A549 (cell line): ENCODE measurements at regions not wholly inside any gene's neighbourhood (a gene's known extent, or its start where the extent isn't known, plus 50 kb on each side); places are given as distances from the start of the nearest gene placed in this dataset.

Experiments used
- ATAC-seq, 2 experiments: fragments of 200-7000 bp in 1 of 2; fragments of >200 bp in 1 of 2; cut with Nextera tagmentation in 1 of 2; cut with Tn5 transposase in 1 of 2; 3 replicates each; pipeline versions ENCODE4 v1.8.0 to v1.9.1; 2018 to 2020; ENCODE audit warnings: mild to moderate bottlenecking in 1 of 2, moderate library complexity in 1 of 2
- CTCF ChIA-PET: fragments of 300-600 bp; sonication (Branson Sonifier 250); formaldehyde crosslinking; extraction: SDS; loops from one replicate; lab custom pipeline; 2021; ENCODE audit warnings: antibody characterized with exemption, inconsistent platforms; lab: Yijun Ruan, JAX
- POLR2A ChIA-PET: fragments of 350-600 bp; formaldehyde crosslinking; extraction: SDS; loops from one replicate; lab custom pipeline; 2021; ENCODE audit warnings: antibody characterized with exemption, inconsistent platforms; lab: Yijun Ruan, JAX
- DNase-seq, 2 experiments: peaks; one replicate each; pipeline versions ENCODE4 v3.0.0 to v3.0.0-alpha.2; 2011 to 2016; ENCODE audit warnings: low read depth in 1 of 2, low spot score in 1 of 2
- FAIRE-seq: peaks from 2 replicates; lab custom pipeline; 2011; peaks lifted over from hg19 to GRCh38; lab: Jason Lieb, UNC
- H3K27ac ChIP-seq, 2 experiments: fragments of >200 bp; sonication (Bioruptor Twin); formaldehyde crosslinking; 3 replicates each; pipeline ENCODE4 v1.5.1; 2016 to 2017
- H3K4me1 ChIP-seq: fragments of >200 bp; sonication (Bioruptor Twin); formaldehyde crosslinking; 3 replicates; pipeline ENCODE4 v1.6.1; 2016
- H3K4me2 ChIP-seq: fragments of >200 bp; sonication (Bioruptor Twin); formaldehyde crosslinking; 3 replicates; pipeline ENCODE4 v1.6.1; 2016
- H3K4me3 ChIP-seq: fragments of >200 bp; sonication (Bioruptor Twin); formaldehyde crosslinking; 3 replicates; pipeline ENCODE4 v1.5.1; 2016
- H3K9me3 ChIP-seq: fragments of >200 bp; sonication (Bioruptor Twin); formaldehyde crosslinking; 3 replicates; pipeline ENCODE4 v1.6.1; 2016
- BHLHE40 ChIP-seq: IDR thresholded peaks from 2 replicates; pipeline ENCODE4 v1.6.1; 2012; ENCODE audit warnings: low read depth, low read length, inconsistent platforms
- CBX2 ChIP-seq: fragments of 200-600 bp; sonication (generic); IDR thresholded peaks from 2 replicates; pipeline ENCODE4 v1.6.1; 2016; ENCODE audit warnings: low read depth, mild to moderate bottlenecking, borderline replicate concordance
- CEBPB ChIP-seq, 2 experiments: fragments of >200 bp in 1 of 2; sonication (Bioruptor Twin) in 1 of 2; formaldehyde crosslinking in 1 of 2; IDR thresholded peaks; 2 replicates each; pipeline ENCODE4 v1.6.1; 2012 to 2016
- CHD4 ChIP-seq: fragments of 200-600 bp; sonication (generic); IDR thresholded peaks from 2 replicates; pipeline ENCODE4 v1.6.1; 2016; ENCODE audit warnings: antibody characterized with exemption, mild to moderate bottlenecking, borderline replicate concordance
- EHMT2 ChIP-seq: fragments of 200-600 bp; sonication (generic); IDR thresholded peaks from 2 replicates; pipeline ENCODE4 v1.6.1; 2016; ENCODE audit warnings: antibody characterized with exemption, low read depth, mild to moderate bottlenecking, moderate library complexity
- FOXS1 ChIP-seq: fragments of 250-450 bp; sonication (Bioruptor Pico); IDR thresholded peaks from 2 replicates; pipeline ENCODE4 v1.5.0; 2020; ENCODE audit warnings: mild to moderate bottlenecking, moderate library complexity
- HDAC2 ChIP-seq: fragments of 200-600 bp; sonication (generic); IDR thresholded peaks from 2 replicates; pipeline ENCODE4 v1.6.1; 2016
- HOXB13 ChIP-seq: fragments of 250-450 bp; sonication (Bioruptor Pico); IDR thresholded peaks from 2 replicates; pipeline ENCODE4 v1.5.0; 2020; ENCODE audit warnings: low read depth, mild to moderate bottlenecking, moderate library complexity
- HOXB5 ChIP-seq: fragments of 250-450 bp; sonication (Bioruptor Pico); IDR thresholded peaks from 2 replicates; pipeline ENCODE4 v1.5.0; 2020; ENCODE audit warnings: mild to moderate bottlenecking, moderate library complexity
- JUNB ChIP-seq: fragments of >200 bp; sonication (Bioruptor Twin); formaldehyde crosslinking; IDR thresholded peaks from 2 replicates; pipeline ENCODE4 v1.6.1; 2016
- MYC ChIP-seq: IDR thresholded peaks from 2 replicates; pipeline ENCODE4 v1.6.1; 2012; ENCODE audit warnings: mild to moderate bottlenecking, inconsistent platforms, low read length, improper control_type of control experiment, borderline replicate concordance
- NFE2L2 ChIP-seq: fragments of 150-350 bp; conservative IDR thresholded peaks from 2 replicates; pipeline ENCODE4 v1.6.1; 2014; ENCODE audit warnings: low read length
- NPAS2 ChIP-seq: fragments of 250-450 bp; sonication (Bioruptor Pico); IDR thresholded peaks from 2 replicates; pipeline ENCODE4 v1.8.0; 2022; ENCODE audit warnings: mild to moderate bottlenecking, moderate library complexity, borderline replicate concordance
- NR3C1 ChIP-seq: fragments of >200 bp; sonication (Bioruptor Twin); formaldehyde crosslinking; IDR thresholded peaks from 3 replicates; pipeline ENCODE4 v1.6.1; 2017
- PHF8 ChIP-seq: fragments of 200-600 bp; sonication (generic); IDR thresholded peaks from 2 replicates; pipeline ENCODE4 v1.6.1; 2016; ENCODE audit warnings: low read depth, mild to moderate bottlenecking, antibody characterized with exemption, moderate library complexity, borderline replicate concordance
- POLR2AphosphoS2 ChIP-seq: conservative IDR thresholded peaks from 2 replicates; pipeline ENCODE4 v1.6.1; 2012; ENCODE audit warnings: low read length, improper control_type of control experiment, inconsistent platforms
- RCOR1 ChIP-seq: fragments of 150-350 bp; IDR thresholded peaks from 2 replicates; pipeline ENCODE4 v1.6.1; 2014; ENCODE audit warnings: antibody characterized with exemption, low read length, low read depth
- TP53 ChIP-seq: fragments of 250-450 bp; sonication (Bioruptor Pico); IDR thresholded peaks from 2 replicates; pipeline ENCODE4 v1.5.0; 2021; ENCODE audit warnings: mild to moderate bottlenecking, moderate library complexity
- WGBS: methylation state at CpG from one replicate; pipeline ENCODE4 v1.1.6; 2017; ENCODE audit errors: missing lambda C conversion rate; 5-methylcytosine and 5-hydroxymethylcytosine counted together
- TF ChIP-seq, protein P1 (sequence below): IDR thresholded peaks from 2 replicates; pipeline ENCODE4 v1.6.1; 2012
- TF ChIP-seq, protein P2 (sequence below): IDR thresholded peaks from 2 replicates; pipeline ENCODE4 v1.6.1; 2012; ENCODE audit warnings: low read depth, borderline replicate concordance
- TF ChIP-seq, protein P3 (sequence below): fragments of 150-350 bp; IDR thresholded peaks from 2 replicates; pipeline ENCODE4 v1.6.1; 2014; ENCODE audit warnings: low read depth, mild to moderate bottlenecking, low read length
- TF ChIP-seq, protein P4 (sequence below): IDR thresholded peaks from 2 replicates; pipeline ENCODE4 v1.6.1; 2012
- TF ChIP-seq, protein P5 (sequence below): fragments of >200 bp; sonication (Bioruptor Twin); formaldehyde crosslinking; IDR thresholded peaks from 3 replicates; pipeline ENCODE4 v1.5.1; 2016

DNA sequence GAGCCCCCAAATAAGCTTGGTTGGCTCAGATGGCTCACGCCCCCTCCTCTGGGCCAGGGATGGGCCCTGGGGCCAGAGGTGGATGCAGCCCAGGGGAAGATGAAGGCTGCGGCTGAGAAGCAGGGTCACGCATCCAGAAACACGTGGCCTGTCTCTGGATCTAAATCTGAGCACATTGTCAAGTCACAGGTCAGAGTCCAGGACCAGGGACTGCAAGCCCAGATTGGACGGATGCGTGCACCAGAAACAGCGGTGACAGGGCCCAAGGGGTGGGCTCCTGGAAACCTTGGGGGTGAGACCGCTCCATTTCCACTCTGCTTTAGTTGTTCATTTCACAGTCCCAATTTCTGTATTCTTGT, 226.2 kb downstream of the ACKR3 start:
- DNase-seq (no peak), FAIRE-seq (no peak), ATAC-seq (no peak)
- ChIA-PET POLR2A (no interaction called here), CTCF (no interaction called here)
- TF ChIP-seq JUNB: no peak
- TF ChIP-seq, protein P1, sequence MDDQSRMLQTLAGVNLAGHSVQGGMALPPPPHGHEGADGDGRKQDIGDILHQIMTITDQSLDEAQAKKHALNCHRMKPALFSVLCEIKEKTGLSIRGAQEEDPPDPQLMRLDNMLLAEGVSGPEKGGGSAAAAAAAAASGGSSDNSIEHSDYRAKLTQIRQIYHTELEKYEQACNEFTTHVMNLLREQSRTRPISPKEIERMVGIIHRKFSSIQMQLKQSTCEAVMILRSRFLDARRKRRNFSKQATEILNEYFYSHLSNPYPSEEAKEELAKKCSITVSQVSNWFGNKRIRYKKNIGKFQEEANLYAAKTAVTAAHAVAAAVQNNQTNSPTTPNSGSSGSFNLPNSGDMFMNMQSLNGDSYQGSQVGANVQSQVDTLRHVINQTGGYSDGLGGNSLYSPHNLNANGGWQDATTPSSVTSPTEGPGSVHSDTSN: no peak
- no peak for TF ChIP-seq HOXB13 (CRISPR knock-in tag)
- TF ChIP-seq NPAS2 (CRISPR knock-in tag): no peak
- no peak for TF ChIP-seq EHMT2
- TF ChIP-seq NR3C1: no peak
- TF ChIP-seq, protein P2, sequence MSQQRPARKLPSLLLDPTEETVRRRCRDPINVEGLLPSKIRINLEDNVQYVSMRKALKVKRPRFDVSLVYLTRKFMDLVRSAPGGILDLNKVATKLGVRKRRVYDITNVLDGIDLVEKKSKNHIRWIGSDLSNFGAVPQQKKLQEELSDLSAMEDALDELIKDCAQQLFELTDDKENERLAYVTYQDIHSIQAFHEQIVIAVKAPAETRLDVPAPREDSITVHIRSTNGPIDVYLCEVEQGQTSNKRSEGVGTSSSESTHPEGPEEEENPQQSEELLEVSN: no peak
- TF ChIP-seq CBX2: no peak
- no peak for TF ChIP-seq HDAC2
- TF ChIP-seq TP53 (CRISPR knock-in tag): no peak
- TF ChIP-seq, protein P3, sequence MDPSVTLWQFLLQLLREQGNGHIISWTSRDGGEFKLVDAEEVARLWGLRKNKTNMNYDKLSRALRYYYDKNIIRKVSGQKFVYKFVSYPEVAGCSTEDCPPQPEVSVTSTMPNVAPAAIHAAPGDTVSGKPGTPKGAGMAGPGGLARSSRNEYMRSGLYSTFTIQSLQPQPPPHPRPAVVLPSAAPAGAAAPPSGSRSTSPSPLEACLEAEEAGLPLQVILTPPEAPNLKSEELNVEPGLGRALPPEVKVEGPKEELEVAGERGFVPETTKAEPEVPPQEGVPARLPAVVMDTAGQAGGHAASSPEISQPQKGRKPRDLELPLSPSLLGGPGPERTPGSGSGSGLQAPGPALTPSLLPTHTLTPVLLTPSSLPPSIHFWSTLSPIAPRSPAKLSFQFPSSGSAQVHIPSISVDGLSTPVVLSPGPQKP: no peak
- TF ChIP-seq FOXS1: no peak
- TF ChIP-seq PHF8: no peak
- 64% methylated on average over 8 of the region's 8 CpGs for WGBS
- no peak overlapping the region for H3K27ac ChIP-seq
- H3K4me3 ChIP-seq: no peak overlapping the region
- H3K9me3 ChIP-seq: no peaks in the 10 kb centered on the region
- H3K4me1 ChIP-seq: no peaks in the 10 kb centered on the region
- H3K4me2 ChIP-seq: no peak overlapping the region

DNA sequence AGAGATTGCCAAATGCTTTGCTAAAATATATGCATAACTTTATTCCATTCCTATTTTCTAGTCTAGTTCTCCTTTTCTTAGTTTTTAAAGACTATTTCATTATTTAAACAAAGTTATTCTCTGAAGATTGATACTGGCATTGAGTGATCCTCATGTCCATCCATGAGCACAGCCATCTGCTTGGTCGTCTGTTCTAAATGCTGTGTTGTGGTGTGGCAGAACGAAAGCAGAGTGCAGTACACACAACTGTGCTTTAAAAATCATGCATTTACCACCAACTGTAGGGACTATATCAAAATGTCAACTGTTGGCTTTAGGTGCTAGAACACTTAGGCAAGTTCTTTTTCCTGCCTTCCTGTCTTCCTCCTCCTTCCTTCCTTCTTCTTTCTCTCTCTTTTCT, 226.6 kb downstream of the ACKR3 start:
- H3K4me1 ChIP-seq: no peaks in the 10 kb centered on the region
- no peak overlapping the region for H3K27ac ChIP-seq
- TF ChIP-seq EHMT2: no peak
- TF ChIP-seq HOXB5 (CRISPR knock-in tag): no peak
- TF ChIP-seq POLR2AphosphoS2: no peak
- TF ChIP-seq, protein P4, sequence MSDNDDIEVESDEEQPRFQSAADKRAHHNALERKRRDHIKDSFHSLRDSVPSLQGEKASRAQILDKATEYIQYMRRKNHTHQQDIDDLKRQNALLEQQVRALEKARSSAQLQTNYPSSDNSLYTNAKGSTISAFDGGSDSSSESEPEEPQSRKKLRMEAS: no peak
- TF ChIP-seq RCOR1: no peak
- TF ChIP-seq BHLHE40: no peak
- POLR2A ChIA-PET: no interaction called here
- no peak overlapping the region for H3K4me3 ChIP-seq
- H3K4me2 ChIP-seq: no peak overlapping the region
- 48% methylated on average over 2 of the region's 2 CpGs for WGBS
- no peak for DNase-seq
- no peaks in the 10 kb centered on the region for H3K9me3 ChIP-seq
- ATAC-seq: no peak
- CTCF ChIA-PET: no interaction called here
- FAIRE-seq: no peak

DNA sequence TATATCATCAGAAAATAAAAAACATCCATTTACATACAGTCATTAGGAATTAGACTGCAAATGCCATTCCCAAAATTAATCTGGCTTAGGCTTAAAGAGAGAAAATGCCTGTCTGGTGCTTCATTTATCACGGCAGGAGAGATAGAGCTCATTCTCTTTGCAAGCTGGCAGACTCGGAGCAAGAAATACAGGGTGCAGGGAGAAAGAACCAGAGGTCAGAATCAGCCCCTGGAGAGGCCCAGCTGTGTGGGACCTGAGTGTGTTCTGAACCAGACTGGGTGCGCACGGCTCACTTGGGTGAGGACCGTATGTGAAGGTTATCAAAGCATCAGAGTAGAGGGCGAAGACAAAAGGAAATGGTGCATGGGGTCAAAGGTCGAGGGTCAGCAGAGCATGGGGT, 227.8 kb downstream of the ACKR3 start:
- TF ChIP-seq NR3C1: no peak
- TF ChIP-seq CHD4: no peak
- no peak for TF ChIP-seq CEBPB (IDR thresholded peaks at IDR 0.05)
- TF ChIP-seq NFE2L2: no peak
- TF ChIP-seq, protein P5, sequence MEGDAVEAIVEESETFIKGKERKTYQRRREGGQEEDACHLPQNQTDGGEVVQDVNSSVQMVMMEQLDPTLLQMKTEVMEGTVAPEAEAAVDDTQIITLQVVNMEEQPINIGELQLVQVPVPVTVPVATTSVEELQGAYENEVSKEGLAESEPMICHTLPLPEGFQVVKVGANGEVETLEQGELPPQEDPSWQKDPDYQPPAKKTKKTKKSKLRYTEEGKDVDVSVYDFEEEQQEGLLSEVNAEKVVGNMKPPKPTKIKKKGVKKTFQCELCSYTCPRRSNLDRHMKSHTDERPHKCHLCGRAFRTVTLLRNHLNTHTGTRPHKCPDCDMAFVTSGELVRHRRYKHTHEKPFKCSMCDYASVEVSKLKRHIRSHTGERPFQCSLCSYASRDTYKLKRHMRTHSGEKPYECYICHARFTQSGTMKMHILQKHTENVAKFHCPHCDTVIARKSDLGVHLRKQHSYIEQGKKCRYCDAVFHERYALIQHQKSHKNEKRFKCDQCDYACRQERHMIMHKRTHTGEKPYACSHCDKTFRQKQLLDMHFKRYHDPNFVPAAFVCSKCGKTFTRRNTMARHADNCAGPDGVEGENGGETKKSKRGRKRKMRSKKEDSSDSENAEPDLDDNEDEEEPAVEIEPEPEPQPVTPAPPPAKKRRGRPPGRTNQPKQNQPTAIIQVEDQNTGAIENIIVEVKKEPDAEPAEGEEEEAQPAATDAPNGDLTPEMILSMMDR: no peak
- no peak for TF ChIP-seq MYC
- TF ChIP-seq NPAS2 (CRISPR knock-in tag): no peak
- 42% methylated on average over 7 of the region's 7 CpGs for WGBS
- H3K27ac ChIP-seq: no peak overlapping the region
- no peak overlapping the region for H3K4me2 ChIP-seq
- ATAC-seq (no peak), FAIRE-seq (no peak), DNase-seq (no peak)
- ChIA-PET POLR2A (no interaction called here), CTCF (no interaction called here)
- H3K9me3 ChIP-seq: no peaks in the 10 kb centered on the region
- H3K4me1 ChIP-seq: no peaks in the 10 kb centered on the region
- no peak overlapping the region for H3K4me3 ChIP-seq
